ENCODE measurements at regions not wholly inside any gene's neighbourhood (a gene's known extent, or its start where the extent isn't known, plus 50 kb on each side); places are given as distances from the start of the nearest gene placed in this dataset.

DNA sequence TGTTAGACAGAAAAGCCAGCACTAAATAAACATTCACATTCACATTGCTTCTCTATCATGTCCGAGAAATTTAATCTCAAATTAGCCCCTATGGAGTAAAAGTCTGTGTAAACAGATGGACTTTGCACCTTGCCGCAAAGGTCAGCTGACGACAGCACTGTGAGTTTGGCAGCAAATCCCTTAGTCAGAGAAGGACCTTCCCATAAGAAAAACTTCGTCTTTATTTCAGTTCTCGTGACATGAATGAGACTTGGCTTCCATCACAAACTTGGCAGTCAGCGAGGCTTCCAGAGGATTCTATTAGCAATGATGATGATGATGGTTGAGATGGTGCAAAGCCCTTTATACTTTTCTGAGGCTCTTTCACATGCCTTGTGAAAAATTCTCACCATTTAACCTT, 133.7 kb upstream of the IFNGR1 start:
- no peak for DNase-seq

DNA sequence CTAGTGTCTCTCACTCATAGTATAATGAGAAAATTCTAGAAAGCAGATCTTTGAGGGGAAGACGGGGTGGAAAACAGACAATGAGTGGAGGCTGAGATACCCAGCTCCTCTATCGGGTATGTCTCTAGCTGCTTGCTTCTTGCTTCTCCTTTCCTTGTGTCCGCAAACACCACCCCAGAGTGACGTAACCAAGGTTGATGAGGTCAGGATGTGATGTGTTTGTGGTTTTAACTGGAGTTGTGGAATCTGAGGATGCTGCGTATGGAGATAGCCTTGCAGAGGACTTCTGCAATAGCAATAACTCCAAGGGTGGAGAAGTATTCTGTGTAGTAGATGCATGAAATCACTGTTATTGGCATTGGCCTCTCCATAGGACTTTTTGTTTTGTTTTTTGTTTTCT, 132.7 kb upstream of the IFNGR1 start:
- DNase-seq: no peak

DNA sequence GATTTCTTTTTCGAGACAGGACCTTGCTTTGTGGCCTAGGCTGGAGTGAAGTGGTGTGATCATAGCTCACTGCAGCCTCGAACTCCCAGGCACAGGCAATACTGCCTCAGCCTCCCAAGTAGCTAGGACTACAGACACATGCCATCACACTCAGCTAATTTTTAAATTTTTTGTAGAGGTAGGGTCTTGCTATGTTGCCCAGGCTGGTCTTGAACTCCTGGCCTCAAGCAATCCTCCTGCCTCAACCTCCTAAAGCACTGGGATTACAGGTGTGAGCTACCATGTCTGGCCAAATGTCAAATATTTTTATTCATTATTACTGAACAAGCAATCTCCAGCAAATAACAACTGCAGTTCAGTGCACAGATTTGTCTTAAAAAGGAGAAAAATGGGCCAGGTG, 131.7 kb upstream of the IFNGR1 start:
- no peak for DNase-seq

DNA sequence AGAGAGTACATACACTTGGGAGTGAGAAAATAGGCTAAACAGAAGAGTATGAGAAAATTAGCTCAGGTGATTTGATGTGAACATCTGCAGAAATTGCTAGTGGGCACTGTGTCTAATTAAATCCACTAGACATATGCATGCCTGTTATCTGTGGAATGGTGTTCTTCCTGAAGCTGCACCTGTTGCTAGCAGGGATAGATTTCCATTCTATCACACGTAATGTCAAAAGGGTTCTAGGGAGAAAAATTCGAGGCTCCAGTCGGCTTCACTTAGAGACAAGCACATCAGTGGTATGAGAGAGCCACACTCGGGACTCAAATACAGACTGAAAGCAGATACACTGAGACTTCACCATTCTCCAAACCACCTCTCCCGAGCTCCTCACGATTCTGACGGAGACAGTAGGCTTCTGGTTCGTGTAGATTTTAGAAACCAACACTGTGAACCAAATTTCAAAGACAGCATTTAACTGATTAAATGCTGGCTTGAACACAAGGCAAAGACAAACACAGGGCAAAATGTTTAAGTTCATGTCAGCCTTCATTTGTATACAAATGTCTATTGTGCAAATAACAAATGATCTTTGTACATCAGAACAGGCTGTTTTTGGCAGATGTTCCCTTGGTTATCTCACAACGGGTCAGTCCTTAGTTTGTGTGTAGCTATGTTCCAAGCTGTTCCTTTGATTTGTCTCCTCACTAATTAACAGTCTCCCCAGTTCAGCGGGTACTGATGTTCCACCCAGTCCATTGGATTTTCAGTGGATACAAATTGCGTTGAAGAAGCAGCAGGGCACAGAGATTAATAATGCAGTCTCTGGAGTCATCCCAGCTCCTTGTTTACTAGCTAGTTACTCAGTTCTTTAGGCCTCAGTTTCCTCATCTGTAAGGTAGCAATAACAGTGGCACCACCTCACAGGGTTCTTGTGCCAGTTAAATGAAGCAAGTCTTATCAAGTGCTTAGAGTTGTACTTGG, 131.0 kb upstream of the IFNGR1 start:
- DNase-seq: no peak

DNA sequence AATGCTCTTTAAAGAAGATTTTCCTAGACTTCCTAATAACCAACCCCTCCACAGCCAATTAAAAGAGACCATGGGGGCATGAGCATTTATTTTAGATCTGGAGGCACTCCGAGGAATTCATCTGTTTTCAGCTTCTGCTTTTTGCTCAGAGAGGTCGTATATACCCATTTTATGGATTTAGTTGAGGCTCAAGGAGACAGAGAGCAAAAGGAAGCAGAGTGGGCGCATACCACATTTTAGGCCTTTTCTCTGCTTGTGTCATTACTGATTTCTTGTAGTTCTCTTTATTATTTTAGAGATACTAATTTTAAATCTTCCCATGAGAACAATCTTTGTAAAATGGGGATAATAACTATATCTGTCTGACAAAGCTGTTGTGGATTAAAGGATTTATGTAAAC, 129.6 kb upstream of the IFNGR1 start:
- no peak for DNase-seq

DNA sequence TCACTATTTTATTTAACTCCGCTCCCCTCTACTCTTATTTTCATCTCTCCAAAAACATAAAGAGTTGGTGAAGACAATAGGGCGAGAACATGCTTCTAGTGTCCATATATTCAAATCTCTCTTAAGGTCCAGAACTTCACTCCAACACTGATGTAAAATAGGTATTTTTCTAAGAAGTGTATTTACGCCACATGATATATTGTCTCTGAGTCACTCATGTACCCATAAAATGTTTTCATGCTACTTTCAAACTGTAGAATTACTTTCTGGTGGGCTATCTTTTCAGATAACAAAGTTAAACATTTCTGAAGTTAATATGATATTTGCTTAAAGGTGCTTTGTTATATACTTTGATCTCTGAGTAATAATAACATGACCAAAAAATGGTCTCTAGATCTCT, 124.1 kb upstream of the IFNGR1 start:
- no peak for DNase-seq

DNA sequence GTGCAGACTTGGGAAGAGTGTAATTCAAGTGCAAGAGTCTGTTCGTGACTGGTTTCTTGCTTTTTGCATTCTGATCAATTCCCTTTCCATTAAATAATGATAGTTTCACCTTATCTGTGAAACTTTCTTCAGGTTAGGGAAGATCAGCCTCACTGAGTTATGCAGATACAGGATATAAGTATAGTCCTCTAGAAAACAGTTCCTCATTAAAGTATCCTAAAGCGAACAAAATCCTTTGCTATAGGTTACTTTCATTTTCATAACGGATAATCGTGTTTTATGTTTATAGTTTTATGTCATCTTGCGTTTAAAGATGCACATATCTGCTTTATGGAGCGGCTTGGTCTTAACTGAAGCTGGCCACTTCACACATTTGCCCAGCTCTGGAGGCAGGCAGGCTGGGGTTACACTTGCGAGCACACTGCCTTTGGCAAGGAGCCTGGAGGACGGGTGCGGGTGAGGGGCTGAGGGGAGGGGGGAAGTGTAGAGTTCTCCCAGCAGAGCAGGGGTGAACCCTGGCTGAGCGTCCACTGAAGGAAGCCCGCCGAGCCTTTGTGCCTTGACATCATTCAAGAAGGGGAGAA, 123.5 kb upstream of the IFNGR1 start:
- DNase-seq: no peak

DNA sequence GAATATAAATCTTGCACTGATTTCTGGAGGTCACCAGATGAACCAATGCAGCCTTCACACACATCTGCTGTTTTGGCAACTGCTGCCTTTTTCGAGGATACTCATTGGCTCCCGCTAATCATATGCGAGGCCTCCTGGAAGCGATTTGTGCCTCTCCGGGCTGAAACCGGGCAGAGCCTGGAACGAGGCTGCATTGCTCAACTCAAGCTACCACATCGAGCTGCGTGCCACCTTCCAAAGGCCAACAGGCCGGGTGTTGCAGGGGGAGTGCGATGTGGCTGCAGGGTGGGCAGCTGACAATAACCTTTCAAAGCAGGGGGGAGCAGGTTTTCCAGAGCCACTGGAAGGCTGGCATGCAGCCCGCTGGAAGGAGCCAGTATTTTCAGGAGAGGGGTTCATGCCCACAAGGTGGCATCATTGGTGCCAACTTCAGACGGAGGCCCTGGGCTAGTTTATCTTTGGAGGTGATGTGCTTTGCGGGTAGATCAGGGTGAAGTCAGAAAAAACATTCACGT, 122.6 kb upstream of the IFNGR1 start:
- peak; percentile 72 for DNase-seq

DNA sequence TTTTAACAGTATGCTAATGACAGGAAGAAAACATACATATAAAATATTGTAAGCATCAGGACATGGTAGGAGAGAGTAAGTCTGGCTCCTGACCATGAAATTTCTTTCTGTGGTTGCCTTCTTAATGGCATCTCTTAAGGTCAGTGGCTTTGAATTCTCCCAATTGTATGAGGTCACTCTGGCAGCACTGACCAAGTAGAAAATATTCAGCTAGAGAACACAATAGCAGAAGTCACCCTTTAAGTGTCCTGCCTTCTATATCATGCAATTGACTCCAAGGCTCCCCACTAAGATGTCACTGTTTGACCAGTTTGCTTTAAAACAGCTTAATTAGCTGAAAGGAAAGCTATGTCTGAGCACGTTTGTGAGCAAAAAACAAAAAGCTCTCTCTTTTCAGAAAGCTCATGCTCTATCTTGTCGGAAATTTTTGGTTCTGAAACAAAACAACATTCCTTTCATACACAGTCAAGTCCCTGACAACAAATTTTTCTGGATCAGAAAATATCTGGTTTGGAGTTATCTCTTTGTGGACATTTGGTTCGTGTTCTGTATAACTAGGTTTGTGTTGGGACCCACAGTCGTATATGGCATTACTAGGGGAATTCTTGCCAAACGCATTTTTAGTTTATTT, 120.9 kb upstream of the IFNGR1 start:
- DNase-seq: no peak

DNA sequence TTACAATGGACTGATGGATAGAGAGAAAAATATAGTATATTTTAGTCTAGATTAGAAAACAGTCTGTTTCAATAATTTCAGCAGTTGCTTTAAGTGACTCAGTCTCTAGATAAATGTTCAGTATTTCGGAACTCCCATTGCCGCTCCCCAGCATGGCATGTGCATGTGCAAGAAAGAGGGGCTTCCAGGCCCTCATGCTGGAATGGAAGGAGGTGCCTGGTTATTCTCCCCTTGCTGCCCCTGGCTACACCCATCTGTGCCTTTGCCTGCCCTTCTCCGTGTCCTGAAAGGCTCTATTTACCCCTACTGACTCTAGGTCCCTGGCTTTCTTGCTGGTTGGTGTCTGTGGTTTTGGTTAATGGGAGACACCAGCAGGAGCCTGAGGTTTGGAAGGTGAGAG, 115.7 kb upstream of the IFNGR1 start:
- no peak for DNase-seq

DNA sequence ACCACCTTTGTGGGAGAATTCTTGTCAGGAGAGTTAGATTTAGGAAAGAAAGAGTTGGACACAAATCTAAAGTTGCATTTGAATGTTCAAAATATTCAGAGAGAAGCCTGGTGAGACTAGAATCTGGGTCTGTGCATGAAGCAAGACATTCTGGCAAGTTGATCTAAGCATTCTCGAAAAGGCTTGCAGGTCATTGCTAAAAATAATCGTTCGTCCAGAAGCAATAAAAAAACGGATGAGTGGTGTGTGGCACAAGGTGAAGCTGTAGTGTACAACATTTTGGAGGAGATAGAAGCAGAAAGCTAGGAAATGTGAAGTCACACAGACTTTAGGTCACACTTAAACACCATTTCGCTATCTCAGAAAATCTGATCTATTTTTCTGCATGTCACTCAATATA, 114.9 kb upstream of the IFNGR1 start:
- DNase-seq: no peak

DNA sequence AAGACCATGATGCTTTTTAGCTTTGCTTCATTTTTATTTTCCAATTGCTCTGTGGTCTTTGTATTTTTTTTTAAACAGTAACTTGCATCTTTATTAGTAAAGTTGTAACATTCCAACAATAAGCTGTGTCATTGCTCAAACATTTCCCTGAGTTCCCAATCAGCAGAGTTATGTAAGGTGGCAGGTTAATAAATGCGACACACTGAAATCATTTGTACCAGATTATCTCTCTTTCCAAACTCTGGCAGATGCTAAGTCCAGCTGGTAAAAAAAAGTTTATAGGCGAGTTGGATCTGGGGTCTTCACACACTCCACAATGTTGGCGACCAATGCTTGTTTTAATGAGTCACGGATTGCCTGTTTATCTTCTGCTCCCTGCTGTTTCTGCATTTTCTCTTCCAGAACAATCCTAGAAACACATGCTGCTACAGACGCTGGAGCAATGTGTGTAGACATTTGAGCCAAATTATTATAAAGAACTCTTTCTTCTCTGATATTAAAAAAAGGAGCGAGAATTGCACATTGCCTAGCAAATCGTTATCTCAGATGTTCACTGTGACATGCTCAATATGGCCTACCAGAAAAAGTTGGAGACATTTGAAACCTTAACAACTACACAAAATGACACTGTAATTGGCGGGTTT, 113.6 kb upstream of the IFNGR1 start:
- no peak for DNase-seq

DNA sequence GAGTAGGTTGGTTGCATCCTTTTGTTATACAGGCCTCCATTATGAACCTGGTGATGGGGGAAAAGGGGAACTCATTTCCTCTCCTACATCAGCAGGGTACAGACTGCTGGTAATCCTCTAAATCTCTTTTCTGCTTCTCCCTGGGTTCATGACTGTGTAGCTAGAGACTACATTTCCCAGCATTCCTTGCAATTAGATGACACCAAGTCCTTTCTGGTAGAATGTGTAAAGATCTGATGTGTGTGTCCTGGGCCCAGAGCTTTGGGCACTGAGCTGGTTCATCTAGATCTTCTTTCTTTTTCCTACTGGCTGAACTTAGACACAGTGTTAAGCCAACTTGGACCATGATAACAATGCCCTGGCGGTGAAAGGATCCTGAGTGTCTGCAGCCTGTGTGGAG, 104.7 kb upstream of the IFNGR1 start:
- DNase-seq: no peak

DNA sequence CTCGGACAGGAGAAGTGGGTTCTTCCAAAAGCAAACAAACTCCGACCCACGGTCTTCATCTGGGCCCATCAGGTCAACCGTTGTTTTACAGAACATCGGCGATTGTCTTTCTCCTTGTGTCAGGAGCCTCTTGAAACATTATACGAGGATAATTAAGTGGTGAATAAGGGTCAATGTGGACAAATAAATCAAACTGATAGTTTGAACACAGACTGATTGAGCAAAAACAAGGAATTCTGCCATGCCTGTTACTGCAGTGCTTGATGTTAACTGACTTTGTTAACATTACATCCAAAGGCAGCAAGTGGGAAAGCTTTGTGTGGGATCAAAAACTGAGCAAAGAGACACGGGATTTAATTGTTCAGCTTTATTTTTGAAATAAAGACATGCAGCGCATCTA, 101.1 kb upstream of the IFNGR1 start:
- DNase-seq: no peak

DNA sequence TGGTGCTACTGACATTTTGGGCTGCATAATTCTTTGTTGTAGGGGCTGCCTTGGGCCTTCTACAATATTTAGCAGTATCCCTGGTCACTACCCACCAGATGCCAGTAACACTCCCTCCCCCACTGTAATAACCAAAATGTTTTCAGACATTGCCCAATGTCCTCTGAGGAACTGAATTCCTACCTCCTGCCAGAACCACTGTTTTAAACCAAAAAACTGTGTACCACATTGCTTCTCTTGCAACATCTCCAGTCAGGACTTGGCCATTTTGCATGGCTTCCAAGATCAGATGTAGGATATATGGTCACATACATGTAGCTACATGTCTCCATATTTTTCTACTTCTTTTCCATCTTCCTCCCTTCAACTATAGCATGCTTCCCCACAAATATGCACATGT, 97.4 kb upstream of the IFNGR1 start:
- DNase-seq: no peak

DNA sequence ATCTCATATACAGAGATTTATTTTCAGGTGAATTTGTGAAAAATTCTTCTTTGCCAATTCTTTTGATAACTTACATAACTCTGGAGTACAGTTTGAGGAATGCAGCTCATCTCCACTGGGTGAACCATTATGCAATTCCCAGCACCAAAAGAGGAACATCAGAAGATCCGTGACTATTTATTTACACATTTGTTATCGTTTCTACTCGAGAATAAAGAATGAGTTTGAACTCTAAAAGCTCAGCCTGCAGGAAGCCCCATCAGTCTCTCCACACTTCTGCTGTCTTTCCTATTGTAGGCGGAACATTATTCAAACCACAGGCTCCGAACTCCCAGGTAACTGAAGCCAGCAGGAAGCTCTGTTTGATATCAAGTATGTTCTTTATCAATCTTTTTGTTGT, 95.9 kb upstream of the IFNGR1 start:
- no peak for DNase-seq

DNA sequence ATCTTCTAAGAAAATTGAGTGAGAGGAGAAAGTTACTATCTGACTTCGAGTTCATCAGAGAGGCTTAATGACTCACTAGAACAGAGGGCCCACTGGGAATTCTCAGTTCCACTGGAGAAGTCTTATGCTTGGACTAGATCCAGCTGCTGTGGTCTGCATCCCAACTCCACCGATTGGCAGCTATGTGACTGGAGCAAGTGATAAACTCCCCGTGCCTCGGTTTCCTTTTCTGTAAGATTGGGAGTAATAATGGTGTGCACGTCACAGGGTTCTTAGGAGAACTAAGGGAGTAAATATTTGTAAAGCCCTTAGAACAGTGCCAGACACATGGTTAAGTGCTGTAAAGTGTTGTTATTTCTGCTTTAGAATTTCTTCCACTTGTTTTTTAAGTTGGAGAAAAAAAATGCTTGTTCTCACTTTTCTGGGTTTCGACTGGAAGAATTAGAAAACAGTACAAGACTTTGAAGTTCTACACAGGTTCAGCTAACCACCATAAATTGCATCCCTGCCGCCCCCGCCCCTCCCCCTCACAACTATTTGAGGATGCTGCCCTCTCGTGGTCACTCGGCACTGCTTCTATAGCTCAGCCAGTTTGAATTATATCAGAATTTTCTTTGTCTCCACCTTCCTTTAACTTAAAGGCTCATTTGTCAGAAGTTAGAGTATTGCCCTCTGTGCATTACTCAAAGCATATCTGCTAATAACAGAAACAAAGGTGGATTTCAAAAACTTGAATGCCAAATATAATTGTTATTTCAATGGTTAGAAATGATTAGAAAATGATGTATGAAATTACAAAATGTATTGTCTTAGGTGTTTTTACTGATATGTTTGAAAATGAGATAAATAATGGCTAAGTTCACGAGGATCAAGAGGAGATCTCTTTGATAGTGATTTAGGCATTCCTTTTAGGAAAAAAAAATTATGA, 95.0 kb upstream of the IFNGR1 start:
- peak; percentile 73 for DNase-seq

DNA sequence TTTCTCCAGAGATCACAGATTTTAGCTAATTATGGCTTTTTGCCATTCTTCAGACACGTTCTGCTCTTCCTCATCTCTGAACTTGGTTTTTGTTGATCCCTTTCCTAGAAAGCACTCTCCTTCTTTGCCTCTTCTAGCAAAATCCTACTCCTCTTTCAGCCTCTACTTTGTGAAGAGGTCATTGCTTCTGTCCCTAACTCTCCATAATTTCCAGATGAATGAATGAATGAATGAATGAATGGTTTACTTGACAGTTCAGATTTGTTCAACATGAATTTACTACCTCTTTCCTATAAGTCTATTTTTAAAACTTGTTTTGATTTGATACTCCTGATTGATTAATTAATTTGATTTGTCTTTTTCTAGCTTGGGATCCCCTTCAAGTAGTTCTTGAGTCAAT, 94.0 kb upstream of the IFNGR1 start:
- no peak for DNase-seq

DNA sequence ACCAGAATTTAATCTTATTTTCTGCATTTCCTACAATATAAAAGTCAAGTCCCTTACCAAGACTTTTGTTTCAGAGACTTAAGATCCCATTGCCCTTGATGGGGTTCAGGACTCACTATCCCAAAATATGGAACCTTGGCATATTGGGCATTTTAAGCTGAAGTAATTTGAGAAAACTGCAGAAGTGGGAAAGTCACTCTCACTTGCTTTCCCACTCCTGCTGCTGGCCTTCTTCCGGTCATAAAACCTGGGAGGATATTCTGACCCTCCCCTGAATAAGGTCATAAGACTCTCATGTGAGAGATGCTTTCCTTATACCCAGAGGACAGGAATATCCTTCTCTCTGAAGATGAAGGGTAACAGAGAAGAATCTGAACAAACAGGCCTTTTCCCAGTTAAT, 92.8 kb upstream of the IFNGR1 start:
- no peak for DNase-seq

DNA sequence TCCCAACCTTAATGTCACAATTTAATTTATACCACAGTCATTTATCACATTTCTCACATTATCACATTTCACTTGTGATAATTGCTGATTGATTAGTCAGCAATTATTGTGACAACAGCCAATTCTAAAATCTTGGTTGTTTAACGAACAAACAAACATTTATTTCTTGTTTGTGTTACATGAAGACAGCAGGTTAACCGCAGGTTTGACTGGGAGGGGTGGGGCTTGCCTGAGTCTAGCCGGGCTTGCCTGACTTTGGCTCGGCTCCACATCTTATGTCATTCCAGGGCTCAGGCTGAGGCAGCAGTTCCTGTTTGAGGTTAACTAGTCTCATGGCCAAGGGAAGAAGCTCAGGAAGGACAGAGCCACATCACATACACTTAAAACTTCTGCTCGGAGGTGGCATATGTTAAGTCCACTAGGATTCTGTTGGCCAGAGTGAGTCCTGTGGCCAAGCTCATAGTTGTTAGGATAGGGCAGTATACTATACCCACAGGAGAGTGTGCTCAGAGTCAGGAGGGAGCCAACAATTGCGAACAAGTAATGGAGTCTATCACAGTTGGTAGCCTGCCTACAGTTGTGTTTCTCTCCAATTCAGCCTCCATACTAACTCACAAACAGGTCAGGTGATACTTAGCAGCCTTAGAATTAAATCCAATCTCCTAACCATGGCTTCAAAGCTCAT, 90.0 kb upstream of the IFNGR1 start:
- peak; percentile 30 for DNase-seq

DNA sequence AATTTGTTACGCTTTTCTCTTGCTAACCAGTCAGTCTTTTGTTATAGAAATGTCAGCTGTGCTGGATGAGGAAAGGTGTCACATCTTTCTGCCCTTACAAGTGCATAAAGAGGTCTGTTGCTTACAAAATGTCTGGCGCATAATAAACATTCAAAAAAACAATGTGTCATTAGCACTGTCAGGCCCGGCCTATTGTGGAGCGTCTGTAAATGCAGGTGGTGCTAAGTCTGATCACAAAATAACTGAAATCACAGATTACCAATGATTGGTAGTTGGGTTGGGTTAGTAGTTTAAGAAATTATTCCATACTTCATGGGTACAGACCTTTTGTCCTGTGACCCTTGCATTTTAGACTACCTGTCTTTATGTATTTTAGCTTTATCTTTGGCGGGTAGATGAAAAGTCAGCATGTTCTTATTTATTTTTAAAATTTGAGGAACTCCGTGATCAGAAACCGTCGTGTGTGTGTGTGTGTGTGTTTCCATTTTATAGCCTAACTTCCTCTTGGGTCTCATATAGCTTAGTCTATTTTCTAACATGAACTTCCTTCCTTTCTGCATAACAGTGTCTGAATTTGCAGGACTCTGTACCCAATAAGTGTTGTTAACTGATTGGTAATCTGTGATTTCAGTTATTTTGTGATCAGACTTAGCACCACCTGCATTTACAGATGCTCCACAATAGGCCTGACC, 88.1 kb upstream of the IFNGR1 start:
- no peak for DNase-seq
